ENCODE measurements at regions not wholly inside any gene's neighbourhood (a gene's known extent, or its start where the extent isn't known, plus 50 kb on each side); places are given as distances from the start of the nearest gene placed in this dataset.

DNA sequence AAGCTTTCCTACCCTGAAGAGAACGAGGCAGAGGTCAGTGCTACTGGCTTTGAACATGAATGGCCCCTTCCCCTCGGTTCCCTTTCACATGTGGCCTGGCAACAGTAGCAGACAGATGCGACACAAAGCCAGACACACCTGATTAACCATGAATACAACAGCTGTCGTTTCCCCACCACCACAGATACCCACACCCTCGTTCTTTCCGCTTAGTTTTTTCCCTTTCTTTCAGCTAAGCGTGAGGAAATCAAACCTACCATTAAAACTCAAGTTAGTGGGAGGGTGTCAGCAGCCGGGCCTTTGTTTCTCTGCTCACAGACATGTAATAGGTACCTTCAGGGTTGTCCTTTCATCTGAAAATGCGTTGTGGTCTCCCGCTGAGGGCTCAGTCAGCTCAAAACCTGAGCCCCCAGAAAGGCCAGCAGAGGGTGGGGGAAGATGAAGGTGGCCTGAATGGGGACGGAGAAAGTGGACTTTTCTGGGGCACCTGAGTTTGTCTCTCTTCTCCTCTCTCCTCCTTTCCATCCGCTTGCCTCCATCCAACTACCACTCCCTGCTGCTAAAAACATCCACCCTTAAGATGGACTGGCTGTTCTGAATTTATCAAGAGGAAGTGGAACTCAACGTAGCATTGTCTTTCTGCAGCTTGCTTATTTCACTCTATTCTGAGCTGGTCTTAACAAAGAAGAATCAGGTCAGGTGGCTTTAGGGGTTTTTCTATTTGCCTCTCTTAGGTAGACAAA, 516.6 kb upstream of the JARID2 start:
- no peak for DNase-seq

DNA sequence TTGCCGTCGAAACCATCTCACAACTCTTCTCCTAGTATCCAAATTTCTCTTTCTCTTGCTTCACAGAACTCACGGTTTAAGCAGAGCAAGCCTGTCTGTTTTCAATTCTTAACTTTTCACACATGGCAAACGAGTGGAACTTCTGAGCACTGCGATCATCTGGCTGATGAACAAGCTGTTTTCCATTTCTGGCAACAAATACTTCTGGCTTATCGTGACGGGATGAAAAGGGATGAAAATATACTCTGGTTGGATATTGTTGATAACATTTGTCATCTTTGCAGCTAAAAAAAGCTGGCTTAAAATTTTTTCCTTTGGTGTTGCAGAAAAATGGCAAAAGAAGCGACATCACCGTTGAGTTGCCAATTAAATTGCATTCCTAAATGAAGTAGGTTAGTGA, 515.2 kb upstream of the JARID2 start:
- no peak for DNase-seq

DNA sequence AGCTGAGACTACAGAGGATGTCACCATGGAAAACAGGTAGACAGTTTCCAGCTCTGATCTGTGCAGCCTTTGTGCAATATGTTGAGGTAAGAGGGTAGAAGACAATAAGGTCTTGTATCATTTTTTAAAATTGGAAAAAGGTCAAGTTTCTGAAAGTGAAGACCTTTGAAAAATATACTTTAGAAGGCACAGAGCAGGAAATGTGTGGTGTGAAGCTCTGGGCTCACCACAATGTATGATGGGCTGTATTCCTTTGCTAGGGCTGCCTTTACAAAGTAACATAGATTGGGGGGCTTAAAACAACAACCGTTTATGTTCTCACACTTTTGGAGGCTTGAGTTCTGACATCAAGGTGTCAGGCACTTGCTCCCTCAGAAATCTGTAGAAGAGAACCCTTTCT, 514.3 kb upstream of the JARID2 start:
- no peak for DNase-seq

DNA sequence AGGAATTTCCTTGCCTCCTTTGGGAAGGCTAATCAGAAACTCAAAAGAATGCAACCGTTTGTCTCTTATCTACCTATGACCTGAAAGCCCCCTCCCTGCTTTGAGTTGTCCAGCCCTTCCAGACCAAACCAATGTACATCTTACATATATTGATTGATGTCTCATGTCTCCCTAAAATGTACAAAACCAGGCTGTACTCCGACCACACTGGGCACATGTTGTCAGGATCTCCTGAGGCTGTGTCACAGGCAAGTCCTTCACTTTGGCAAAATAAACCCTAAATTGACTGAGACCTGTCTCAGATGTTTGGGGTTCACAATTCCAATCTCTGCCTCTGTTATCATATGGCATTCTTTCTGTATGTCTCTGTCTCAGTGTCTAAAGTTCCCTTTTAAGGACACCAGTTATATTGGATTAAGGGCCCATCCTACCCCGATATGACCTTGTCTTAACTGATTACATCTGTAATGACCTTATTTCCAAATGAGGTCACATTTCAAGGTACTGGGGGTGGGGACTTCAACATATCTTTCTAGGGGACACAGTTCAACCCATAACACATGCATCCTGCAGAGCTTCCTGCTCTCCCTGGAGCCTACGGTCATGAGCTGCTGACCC, 513.5 kb upstream of the JARID2 start:
- no peak for DNase-seq

DNA sequence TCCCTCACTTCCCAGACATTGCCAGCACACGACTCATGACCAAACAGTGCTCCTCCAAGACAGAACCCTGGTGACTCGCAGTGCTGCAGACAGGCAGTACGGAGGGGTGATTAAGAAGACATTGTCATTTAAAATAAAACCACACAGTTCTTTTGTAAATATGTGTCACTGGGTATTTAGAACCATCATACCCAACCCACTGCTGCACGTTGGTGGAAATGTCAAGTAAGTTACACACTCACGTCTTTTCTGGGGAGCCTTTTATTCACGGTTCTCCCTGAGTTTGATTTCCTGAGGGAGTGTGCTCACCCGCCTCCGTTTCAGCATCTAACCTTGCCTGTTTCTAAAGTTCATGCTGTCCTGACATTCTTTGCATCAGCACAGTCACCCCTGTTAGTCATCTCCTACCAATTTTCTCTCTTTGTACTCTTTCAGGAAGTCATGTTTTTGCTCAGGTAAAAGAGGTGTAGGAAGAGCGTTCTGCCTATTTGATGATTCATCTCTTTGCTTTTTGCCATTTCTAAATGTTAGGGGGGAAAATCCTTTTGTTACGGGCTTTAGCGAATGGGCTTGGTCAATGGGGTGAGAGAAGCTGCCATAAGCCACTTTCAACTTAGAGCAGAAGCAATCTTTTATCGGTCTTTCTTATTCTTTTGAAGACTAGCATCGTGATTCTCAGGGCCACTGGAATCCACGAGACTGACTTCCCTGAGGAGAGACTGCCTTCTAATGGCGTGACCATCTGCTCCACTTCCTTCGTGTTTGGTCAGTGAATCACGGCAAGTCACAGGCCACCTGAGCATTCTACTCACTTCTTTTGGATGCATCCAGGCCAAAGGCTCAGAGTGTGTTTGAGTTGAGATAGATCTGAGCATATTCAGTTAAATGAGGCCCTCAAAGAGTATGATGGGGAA, 512.8 kb upstream of the JARID2 start:
- no peak for DNase-seq

DNA sequence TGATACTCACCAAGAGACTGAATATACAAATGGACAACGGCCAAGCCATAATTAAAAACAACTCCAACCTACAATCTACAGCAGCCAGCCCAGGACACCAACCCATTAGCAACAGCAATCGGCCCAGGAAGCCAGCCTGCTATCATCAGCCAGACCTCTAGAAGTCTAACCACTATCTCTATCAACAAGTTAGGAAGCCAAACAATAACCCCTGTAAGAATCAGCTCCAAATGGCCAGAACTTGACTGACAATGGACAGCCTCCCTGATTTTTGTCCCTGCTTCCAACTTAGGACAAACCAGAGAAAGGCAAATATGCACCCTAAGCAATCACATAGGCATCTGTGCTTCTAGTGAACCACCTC, 511.8 kb upstream of the JARID2 start:
- DNase-seq, result no peak

DNA sequence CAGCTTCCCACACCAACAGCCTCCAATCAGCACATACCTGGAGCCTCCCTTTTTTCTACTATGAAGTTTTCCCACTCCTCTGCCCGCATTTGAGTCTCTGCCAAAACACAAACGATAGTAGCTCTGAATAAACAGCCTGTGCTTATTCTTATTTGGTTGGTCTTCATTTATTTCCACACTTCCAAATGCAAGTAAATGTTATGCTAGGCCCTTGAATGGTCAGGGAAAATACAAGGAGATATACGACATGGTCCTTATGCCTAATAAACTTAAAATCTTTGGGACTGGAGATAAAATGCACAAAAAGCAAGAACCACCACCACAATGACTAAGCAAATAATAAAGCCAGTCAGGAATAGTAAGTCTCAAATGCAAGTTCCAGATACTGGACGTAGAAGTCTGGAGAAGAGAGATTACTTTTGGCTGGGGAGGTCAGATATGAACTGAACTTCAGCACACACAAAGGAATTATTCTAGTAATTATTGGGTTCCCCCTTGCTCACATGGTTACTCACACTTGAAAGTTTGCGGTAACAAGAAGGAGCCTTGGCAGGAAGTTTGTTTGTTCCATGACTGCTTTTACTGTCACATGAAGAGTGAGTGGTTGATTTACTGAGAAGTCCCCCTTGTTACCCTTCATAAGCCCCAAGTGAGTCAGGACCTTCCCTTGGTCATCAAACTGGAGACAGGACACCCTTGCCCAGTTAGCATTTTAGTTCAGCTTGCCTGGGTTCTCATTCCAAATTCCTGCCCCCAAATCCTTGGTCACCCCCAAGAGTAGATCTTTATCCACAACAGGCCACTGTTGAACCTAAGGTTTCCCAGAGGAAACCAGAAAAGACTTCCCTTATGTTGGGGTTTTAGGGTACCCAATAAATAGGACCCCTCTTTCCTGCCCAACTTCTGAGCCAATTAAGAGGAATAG, 511.2 kb upstream of the JARID2 start:
- no peak for DNase-seq

DNA sequence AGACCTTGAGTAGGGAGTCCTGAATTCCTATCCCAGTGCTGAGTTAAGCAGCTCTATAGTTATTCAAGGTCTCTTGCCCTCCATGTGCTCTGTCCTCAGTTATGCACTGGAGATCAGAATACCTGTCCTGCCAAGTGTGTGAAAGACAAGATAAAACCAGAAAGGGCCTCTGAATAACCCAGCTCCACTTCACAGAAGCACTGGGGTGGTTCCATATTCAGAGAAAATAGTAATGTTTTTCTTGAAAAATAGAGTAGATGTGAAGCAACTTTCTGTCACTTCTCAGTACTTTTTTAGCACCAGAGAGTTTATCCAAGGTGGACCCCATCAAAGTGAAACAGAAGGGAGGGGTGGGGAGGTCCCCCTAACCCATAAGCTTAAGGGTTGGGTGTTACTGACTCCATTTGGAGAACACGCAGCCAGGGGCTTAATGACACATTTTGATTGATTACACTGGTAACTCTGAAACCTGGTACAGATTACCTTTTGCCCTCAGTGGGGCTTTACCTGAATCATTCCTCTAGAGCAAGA, 509.8 kb upstream of the JARID2 start:
- no peak for DNase-seq

DNA sequence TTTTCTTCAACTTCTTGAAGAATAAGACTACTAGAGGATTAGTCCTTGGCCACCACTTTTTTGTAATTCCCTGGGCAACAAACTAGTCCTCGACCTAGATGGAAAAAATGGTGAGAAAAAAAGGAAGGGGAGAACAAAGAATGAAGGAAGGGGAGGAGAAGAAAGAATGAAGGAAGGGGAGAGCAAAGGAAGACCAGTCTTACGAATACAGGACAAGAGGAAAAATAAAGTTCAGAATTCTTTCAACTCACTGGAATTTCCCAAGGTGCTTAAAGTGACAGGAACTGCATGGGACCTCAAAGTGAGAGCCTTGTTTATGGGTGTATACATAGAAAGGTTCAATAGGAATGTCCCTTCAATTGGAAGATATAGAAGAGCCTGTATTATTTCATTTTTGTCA, 509.3 kb upstream of the JARID2 start:
- DNase-seq, result no peak

DNA sequence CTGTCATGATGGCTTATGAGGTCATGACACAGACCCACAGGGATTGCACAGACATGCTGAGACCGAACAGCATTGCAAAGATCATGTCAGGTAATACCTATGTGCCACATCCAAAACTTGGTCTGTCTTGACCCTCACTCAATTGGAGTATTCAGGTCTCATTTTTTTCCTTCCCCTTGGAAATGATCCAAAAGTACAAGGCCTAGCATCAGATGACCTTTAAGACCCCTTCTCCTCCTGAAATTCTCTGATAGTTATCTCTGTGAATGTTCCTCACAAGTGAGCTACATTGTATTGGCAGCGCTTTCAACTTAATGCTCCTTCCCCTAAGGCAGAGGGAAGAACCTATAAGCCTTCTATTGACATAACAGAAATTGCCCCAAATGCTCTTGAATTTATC, 507.4 kb upstream of the JARID2 start:
- no peak for DNase-seq

DNA sequence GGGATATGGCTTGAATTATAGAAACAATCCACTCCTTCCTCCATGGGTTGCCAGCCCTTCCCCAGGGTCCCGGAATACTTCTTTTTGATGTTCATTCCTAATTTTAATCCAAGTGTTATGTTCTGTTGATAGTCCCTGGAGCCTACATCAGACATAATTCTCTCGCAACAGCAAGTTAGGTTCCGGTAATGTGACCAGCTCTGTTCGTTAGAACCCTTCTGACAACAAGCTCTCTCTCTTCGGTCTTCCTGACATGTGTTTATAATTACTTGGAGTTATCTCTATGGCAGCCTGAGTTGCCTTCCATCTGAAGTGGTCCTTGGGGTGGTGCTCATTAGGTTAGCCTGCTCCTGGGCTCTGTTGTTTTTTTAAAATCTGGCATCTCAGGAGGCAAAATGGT, 506.9 kb upstream of the JARID2 start:
- DNase-seq, result no peak

DNA sequence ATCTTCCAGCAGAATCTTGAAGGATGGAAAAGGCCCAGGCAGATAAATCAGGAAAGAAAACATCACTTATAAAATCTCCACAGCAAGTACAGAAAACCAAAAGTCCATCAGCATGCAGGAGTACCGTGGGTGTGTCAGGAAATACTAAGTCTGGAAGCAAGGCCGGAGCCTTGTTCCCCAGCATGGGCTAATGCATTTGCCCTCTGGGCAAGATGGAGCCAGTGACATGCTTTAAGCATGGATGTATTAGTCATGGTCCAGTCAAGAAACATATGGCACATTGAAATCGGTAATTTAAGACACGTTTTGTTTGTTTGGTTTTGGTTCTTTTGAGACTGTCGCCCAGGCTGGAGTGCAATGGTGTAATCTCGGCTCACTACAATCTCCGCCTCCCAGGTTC, 506.0 kb upstream of the JARID2 start:
- no peak for DNase-seq

DNA sequence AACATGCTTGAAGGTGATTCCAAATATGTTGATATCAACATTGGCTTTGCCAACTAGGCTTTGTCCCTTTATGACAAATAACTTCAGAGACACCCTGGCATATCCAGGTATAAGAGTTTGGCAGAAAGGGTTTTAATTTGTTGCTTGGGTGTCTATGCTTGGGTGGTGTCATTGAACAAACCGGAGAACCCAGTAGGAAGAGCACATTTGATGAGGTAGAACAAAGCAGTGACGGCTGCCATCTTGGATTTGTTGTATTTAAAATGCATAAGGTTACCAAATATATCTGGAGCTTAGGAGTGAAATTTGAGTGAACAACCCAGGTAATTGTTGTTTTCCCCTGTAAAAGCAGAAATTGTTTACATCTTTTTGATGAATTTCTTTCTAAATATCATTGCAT, 503.7 kb upstream of the JARID2 start:
- DNase-seq, result no peak

DNA sequence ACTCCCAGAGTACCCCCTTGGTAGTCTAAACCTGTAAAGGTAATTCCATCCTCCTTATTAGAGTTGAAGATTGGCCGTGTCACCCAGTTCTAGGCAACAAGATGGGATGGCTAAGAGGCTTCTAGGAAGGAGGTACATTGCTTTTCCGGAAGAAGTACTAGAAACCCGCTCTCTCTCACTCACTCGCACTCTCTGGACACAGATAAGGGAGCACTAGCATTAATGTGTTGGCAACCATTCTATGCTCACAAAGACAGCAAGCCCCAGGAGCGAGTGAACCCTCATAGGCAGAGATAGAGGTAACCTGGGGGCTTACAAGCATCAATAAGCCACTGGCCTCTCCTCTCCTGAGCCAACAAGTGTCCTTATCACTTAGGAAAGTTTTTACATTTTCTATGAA, 503.2 kb upstream of the JARID2 start:
- no peak for DNase-seq

DNA sequence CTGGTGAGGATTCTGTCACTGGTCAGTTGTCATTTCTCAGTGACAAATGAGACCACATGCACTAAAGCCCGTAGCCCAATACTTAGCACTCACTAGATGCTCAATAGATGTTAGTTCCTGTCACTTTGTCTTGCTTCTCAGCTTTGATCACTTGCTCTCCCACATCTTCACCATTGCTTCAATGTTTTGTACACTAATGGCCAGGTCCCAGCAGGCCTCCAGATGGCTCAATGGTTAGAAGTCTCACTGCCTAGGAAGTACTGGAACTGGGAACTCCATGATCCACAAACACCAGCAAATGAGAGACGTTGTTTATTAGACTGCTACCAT, 502.8 kb upstream of the JARID2 start:
- no peak for DNase-seq

DNA sequence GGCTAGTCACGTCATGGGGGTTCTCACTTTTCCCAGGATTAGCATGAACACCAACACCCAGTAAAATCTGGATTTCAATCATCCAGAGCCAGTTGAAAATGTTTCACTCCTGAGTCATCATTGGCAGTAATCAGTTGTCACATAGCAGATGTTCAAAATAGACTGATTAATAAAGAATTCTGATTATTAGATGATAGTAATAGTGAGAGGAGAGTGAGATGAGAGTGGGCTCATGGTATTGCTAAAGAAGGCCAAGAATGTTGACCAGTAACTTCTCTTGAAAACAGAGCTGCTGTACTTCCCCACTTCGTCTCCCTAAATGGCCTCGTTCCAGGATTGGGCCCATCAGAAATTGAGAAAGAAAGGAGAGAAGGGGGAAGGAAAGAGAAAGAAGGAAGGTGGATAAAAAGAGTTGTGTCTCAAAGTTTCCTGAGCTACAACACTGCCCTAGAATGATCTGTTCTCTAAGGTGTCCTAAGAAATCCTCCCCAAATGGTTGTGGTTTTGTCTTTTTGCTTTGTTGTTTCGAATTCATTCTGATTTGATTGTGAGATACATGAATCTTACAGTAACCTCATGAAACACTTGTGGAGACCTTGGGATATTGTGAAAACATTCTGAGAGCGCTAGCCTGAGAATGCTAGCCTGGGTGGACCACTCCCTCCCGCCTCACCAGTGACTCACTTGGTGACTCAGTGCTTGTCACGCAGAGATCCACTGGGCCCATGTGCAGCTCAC, 502.2 kb upstream of the JARID2 start:
- peak; percentile 71 to 73 for DNase-seq

DNA sequence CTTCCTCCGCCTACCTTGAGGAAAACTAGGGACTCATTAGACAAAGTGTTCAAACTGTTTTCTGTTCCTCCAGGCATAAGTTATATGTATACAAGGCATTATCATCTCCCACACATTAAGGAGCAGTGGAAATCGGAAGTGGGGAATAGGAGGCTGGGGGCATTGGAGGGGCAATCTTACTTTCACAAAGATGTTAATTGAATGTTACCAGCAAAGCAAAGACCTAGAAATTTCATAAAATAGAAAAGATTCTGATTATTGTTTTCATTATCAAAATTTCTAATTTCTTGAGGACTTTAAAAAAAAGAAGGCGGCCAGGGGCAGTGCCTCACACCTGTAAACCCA, 501.7 kb upstream of the JARID2 start:
- DNase-seq, result no peak

DNA sequence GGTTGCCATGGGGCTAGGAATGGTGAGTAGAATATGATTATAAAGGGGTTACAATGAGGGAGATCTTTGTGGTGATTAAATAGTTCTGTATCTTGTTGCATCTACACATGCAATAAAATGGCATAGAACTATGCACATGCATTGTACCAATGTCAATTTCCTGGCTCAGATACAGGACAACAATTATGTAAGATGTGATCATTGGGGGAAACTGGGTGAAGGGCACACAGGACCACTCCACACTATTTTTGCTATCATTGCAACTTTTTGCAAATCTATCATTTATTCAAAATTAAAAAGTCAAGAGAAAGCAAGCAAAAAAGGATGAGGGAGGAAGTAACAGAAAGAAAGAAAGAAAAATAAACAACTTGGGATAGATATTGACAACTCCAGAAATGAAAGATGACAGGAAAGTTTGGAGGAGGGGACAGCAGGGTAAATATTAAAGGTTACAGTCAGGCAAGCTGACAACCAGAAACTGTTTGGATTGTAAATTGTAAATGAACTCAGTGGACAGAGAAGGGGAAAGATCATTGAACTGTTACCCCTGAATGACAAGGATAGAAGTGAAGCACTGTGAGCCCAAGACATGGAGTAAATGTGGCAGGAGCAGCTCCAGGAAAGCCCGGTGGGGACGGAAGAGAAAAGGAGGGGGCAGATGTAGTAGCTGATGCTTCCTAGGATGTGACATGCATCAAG, 499.6 kb upstream of the JARID2 start:
- no peak for DNase-seq

DNA sequence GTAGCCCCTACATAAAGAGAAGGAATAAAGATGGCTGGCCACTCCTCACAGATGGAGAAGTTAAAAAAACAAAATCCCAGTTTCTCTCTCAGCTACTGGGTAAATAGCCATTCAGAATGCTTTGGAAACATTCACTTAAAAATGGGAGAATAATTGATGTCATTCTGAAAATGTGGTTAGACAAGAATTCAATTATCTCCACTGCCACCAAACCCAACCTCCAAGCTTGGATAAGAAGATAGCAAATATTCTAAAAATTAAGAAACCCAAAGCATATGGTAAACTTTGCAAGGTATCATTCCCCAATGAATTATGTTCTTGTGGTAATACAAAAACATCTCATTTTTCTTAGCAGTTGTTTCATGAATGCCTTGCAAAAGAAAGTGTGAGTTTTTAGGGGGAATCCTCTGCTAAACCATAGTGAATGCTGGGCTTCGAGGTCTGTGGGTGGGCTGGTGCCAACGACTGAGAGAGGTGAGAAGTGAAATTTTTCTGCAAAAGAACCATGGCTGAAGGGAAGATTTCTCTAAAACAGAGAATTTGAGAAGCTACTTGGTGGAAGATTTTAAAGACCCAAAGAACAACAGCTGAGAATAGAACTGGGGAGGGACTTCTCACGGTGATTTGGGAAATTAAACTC, 497.9 kb upstream of the JARID2 start:
- no peak for DNase-seq

DNA sequence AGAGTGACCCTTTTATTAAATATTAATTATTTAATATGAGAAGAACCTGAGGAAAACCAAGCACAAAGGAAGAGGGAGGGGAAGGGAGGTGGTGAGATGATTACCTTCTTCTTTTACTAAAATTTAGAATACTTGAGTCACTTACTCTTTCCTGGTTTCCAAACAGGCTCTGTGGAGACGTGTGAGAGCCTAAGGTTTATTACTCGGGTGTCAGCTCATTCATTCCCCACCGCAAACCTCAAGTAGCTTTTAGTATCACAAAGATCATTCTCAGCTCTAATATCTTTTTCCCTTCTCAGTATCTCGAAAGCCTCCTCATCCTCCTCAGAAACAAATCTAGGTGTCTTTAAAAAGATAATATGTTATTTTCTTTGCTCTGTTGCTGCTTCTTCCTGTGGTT, 497.2 kb upstream of the JARID2 start:
- no peak for DNase-seq

DNA sequence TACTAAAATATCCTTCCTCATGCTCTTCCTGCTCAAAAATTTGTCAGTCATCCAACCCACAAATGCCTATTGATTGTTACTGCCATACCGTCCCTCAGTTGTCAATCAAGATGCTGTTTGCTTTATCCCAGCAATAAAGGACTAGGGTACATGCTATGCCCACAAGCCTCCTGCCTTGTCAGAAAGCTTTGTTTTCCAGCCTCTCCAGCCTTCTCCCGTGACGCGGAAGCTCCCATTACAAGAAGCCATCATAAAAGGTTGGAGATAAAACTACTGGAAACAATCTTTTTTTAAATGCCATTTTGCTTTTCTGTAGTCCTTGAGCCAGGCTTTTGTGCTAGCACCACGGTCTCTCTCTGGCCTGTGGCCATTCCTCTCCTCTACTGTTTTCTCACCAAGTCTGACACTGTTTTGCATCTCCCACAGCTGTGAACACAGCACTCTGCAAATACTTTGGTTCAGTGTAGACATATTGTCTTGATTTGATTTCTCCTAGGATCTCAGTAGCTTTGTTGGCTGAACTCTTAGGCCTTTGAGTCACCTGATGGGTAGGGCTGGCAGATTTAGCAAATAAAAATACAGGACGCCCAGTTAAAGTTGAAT, 495.7 kb upstream of the JARID2 start:
- DNase-seq, result no peak

Measured in stimulated activated CD4-positive, alpha-beta T cell treated with anti-CD3 and anti-CD28 coated beads, Interleukin-2, amount 100 ng/mL, for 48 hours (primary cell).